AG04450 (cell line): ENCODE measurements at regions not wholly inside any gene's neighbourhood (a gene's known extent, or its start where the extent isn't known, plus 50 kb on each side); places are given as distances from the start of the nearest gene placed in this dataset.

Experiments used
- CTCF ChIA-PET: fragments of 300-600, 350-600 bp; formaldehyde crosslinking; extraction: SDS; loops from one replicate; lab custom pipeline; 2022; ENCODE audit warnings: antibody characterized with exemption, inconsistent platforms; lab: Charles Lee
- POLR2A ChIA-PET: fragments of 350-600 bp; formaldehyde crosslinking; extraction: SDS; loops from one replicate; lab custom pipeline; 2021; ENCODE audit warnings: antibody characterized with exemption, inconsistent platforms; lab: Yijun Ruan, JAX
- DNase-seq: peaks from one replicate; pipeline ENCODE4 v3.0.0-alpha.2; 2011; ENCODE audit warnings: low read depth, low spot score
- H3K27ac ChIP-seq: one replicate; pipeline ENCODE4 v1.5.1; 2012; ENCODE audit warnings: low read depth, low read length, control low read depth
- H3K27me3 ChIP-seq: one replicate; pipeline ENCODE4 v1.6.0; 2012; ENCODE audit warnings: low read length; ENCODE audit not compliant: control insufficient read depth, insufficient read depth
- H3K4me3 ChIP-seq: 2 replicates; pipeline ENCODE4 v1.5.1; 2011; ENCODE audit warnings: mild to moderate bottlenecking, low read depth, low read length, control low read depth
- H3K9me3 ChIP-seq: 2 replicates; pipeline ENCODE4 v1.5.1; 2012; ENCODE audit warnings: low read length; ENCODE audit not compliant: control insufficient read depth, insufficient read depth
- CTCF ChIP-seq: IDR thresholded peaks from 2 replicates; pipeline ENCODE4 v1.5.1; 2011; ENCODE audit warnings: low read depth, low read length, control low read depth, inconsistent platforms

GRCh38 chr6:78513856-78514255 lies 353.5 kb upstream of the IRAK1BP1 start:
- no peak overlapping the region for H3K27ac ChIP-seq
- peaks cover 2% of the 10 kb centered on the region for H3K27me3 ChIP-seq
- TF ChIP-seq CTCF, result no peak
- POLR2A ChIA-PET, result no interaction called here
- H3K4me3 ChIP-seq, result no peak overlapping the region
- CTCF ChIA-PET, result interaction anchor here (0.6 kb wide), 1 partner anchor 1021 kb away, joined by 6 read pairs; no protein-coding TSS in a partner anchor
- no peaks in the 10 kb centered on the region for H3K9me3 ChIP-seq
- DNase-seq, result no peak

GRCh38 chr6:78515271-78515670 lies 352.1 kb upstream of the IRAK1BP1 start:
- Histone ChIP-seq H3K9me3 (no peaks in the 10 kb centered on the region), H3K4me3 (no peak overlapping the region), H3K27me3 (peaks cover 2% of the 10 kb centered on the region), H3K27ac (no peak overlapping the region)
- CTCF ChIA-PET, result no interaction called here
- no peak for DNase-seq
- no peak for TF ChIP-seq CTCF
- POLR2A ChIA-PET, result no interaction called here

GRCh38 chr6:78517399-78517798 lies 350.0 kb upstream of the IRAK1BP1 start:
- CTCF ChIA-PET, result no interaction called here
- Histone ChIP-seq H3K9me3 (no peaks in the 10 kb centered on the region), H3K27ac (no peak overlapping the region), H3K27me3 (no peaks in the 10 kb centered on the region), H3K4me3 (no peak overlapping the region)
- no peak for DNase-seq
- no peak for TF ChIP-seq CTCF
- POLR2A ChIA-PET, result no interaction called here

GRCh38 chr6:78523622-78524021 lies 343.7 kb upstream of the IRAK1BP1 start:
- POLR2A ChIA-PET, result no interaction called here
- H3K27me3 ChIP-seq, result no peaks in the 10 kb centered on the region
- H3K9me3 ChIP-seq, result no peaks in the 10 kb centered on the region
- CTCF ChIA-PET, result no interaction called here
- no peak for TF ChIP-seq CTCF
- H3K27ac ChIP-seq, result no peak overlapping the region
- H3K4me3 ChIP-seq, result no peak overlapping the region
- no peak for DNase-seq

GRCh38 chr6:78525976-78526375 lies 341.4 kb upstream of the IRAK1BP1 start:
- TF ChIP-seq CTCF, result no peak
- Histone ChIP-seq H3K27ac (no peak overlapping the region), H3K27me3 (no peaks in the 10 kb centered on the region), H3K4me3 (no peak overlapping the region), H3K9me3 (no peaks in the 10 kb centered on the region)
- no peak for DNase-seq
- CTCF ChIA-PET, result no interaction called here
- POLR2A ChIA-PET, result no interaction called here
